ENCODE measurements at regions not wholly inside any gene's neighbourhood (a gene's known extent, or its start where the extent isn't known, plus 50 kb on each side); places are given as distances from the start of the nearest gene placed in this dataset.

DNA sequence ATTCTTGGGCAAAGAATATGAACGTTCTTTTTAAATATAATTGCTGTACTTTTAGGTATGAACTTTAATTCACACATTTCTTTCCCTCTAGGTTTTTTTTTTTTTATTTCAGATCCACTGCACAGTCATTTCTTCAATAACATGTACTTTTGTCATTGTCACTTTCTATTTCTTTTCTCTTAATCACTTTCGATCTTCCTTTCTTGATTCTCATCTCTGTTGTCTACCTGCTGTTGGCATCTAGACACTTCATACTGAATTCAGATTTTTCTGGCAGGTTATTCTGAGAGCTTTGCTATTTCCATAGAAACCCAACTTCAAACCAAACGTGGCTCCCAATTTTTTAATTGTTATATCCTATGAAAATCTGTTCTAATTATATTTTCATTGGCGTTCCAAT, 211.7 kb upstream of the KLF6 start:
- TF ChIP-seq, protein P1, sequence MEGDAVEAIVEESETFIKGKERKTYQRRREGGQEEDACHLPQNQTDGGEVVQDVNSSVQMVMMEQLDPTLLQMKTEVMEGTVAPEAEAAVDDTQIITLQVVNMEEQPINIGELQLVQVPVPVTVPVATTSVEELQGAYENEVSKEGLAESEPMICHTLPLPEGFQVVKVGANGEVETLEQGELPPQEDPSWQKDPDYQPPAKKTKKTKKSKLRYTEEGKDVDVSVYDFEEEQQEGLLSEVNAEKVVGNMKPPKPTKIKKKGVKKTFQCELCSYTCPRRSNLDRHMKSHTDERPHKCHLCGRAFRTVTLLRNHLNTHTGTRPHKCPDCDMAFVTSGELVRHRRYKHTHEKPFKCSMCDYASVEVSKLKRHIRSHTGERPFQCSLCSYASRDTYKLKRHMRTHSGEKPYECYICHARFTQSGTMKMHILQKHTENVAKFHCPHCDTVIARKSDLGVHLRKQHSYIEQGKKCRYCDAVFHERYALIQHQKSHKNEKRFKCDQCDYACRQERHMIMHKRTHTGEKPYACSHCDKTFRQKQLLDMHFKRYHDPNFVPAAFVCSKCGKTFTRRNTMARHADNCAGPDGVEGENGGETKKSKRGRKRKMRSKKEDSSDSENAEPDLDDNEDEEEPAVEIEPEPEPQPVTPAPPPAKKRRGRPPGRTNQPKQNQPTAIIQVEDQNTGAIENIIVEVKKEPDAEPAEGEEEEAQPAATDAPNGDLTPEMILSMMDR (IDR thresholded peaks at IDR 0.05; ENCODE audit: insufficient read depth in 1 of 2, low read depth in 1 of 2, low read length in 1 of 2, severe bottlenecking in 1 of 2, unreplicated experiment in 1 of 2), result no peak
- no TSS peak for BruUV-seq (replicated peaks)
- Mint-ChIP-seq H3K9me3 (ENCODE audit: unreplicated experiment) (peaks cover 16% of the 10 kb centered on the region), H3K27ac (ENCODE audit: unreplicated experiment) (no peak overlapping the region), H3K4me3 (ENCODE audit: unreplicated experiment) (no peak overlapping the region), H3K27me3 (ENCODE audit: insufficient read depth, unreplicated experiment) (no peaks in the 10 kb centered on the region), H3K36me3 (ENCODE audit: insufficient read depth, unreplicated experiment) (no peaks in the 10 kb centered on the region), H3K4me1 (ENCODE audit: low read depth, unreplicated experiment) (peaks cover 4% of the 10 kb centered on the region)
- no peak for DNase-seq
- POLR2A ChIA-PET, result no interaction called here
- intact Hi-C loops (cut with micrococcal nuclease; ENCODE audit: unreplicated experiment), result no loop called here
- H3K4me3 ChIP-seq (ENCODE audit: low read depth, low read length), result no peak overlapping the region
- no peaks in the 10 kb centered on the region for H3K27me3 ChIP-seq (replicated peaks; ENCODE audit: control insufficient read depth, insufficient read depth, low read length)
- H3K9me3 ChIP-seq, result peaks cover 10% of the 10 kb centered on the region
- no peaks in the 10 kb centered on the region for H3K36me3 ChIP-seq (ENCODE audit: control insufficient read depth, insufficient read depth, low read length)
- no peaks in the 10 kb centered on the region for H3K4me1 ChIP-seq
- CTCF ChIA-PET, result no interaction called here

DNA sequence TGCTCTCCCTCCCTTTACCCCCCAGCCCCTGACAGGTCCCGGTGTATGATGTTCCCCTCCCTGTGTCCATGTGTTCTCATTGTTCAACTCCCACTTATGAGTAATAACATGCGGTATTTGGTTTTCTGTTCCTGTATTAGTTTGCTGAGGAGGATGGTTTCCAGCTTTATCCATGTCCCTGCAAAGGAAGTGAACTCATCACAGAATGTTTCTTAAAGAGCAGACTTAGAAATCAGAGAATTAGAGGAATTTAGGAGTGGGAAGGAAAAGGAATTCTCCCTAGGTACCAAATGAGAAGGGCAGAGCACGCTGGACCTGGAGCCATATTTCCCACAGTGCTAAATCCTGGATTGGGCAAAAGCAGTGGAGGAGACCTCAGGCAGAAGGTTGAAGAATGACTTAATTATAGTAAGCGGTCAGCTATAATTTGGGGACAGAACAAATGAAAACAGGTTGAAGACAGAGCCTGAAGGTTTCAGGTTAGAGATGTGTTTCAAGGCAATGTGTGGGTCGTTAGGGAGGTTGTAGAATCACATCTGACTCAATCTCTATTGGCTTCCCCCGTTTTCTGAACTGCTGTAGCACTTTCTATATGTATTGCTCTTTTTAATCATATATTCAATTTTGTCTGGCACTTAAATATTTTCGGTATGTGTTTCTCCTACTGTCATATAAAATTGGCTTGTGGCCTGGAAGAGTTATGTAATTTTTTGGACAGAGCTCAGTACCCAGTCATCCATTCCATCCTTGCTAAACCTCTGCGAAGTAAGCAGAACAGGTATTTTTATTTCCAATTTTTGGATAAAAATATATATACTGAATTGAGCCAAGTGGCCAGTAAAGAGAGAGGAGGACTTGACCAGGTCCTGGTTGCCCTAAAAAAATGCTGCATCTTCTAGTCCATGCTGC, 210.5 kb upstream of the KLF6 start:
- Mint-ChIP-seq H3K27me3 (ENCODE audit: insufficient read depth, unreplicated experiment) (no peaks in the 10 kb centered on the region), H3K4me3 (ENCODE audit: unreplicated experiment) (no peak overlapping the region), H3K9me3 (ENCODE audit: unreplicated experiment) (peaks cover 9% of the 10 kb centered on the region), H3K36me3 (ENCODE audit: insufficient read depth, unreplicated experiment) (no peaks in the 10 kb centered on the region), H3K4me1 (ENCODE audit: low read depth, unreplicated experiment) (peaks cover 7% of the 10 kb centered on the region), H3K27ac (ENCODE audit: unreplicated experiment) (no peak overlapping the region)
- peaks cover 9% of the 10 kb centered on the region for H3K9me3 ChIP-seq
- H3K4me3 ChIP-seq (ENCODE audit: low read depth, low read length), result no peak overlapping the region
- no peaks in the 10 kb centered on the region for H3K27me3 ChIP-seq (replicated peaks; ENCODE audit: control insufficient read depth, insufficient read depth, low read length)
- no TSS peak for BruUV-seq (replicated peaks)
- no peaks in the 10 kb centered on the region for H3K4me1 ChIP-seq
- no peaks in the 10 kb centered on the region for H3K36me3 ChIP-seq (ENCODE audit: control insufficient read depth, insufficient read depth, low read length)
- ChIA-PET POLR2A (no interaction called here), CTCF (no interaction called here)
- DNase-seq, result no peak
- TF ChIP-seq, protein P1 (IDR thresholded peaks at IDR 0.05; ENCODE audit: insufficient read depth in 1 of 2, low read depth in 1 of 2, low read length in 1 of 2, severe bottlenecking in 1 of 2, unreplicated experiment in 1 of 2), result no peak
- intact Hi-C loops (cut with micrococcal nuclease; ENCODE audit: unreplicated experiment), result no loop called here

DNA sequence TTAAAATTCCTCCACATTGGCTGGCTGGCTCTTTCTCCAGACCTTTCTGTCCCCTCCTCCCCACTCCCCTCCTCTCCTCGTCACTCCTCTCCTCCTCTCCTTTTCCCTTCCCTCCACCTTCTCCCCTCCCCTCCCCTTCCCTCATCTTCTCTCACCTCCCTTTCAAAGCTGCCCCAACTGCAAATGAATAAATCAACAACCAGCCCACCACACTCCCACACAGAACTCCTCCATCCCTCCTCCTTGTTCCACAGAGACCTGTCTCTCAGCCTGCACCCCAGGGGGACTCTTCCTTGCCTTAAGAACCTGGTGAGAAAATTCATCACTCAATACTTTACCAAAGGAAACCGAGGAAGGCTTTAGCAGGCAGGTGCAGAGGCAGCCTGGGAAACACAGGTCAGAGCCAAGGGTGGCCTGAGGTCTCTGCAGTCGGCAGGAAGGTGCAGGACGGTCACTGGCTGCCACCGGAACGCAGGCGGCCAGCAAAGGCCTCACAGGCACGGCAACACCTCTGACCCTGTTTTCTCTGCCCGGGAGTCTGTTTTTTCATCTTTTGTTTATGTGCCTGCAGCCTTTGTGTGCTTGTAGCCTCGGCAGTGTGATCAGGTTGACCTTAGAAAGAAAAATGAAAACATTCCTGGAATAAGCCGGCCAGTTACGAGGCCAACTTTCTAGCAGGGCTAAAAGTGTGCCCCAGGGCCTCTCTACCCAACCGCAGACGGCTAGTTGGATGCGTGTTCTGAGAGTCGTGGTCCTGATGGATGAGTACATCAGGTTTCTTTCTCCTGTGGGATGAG, 207.6 kb upstream of the KLF6 start:
- intact Hi-C loops (cut with micrococcal nuclease; ENCODE audit: unreplicated experiment), result no loop called here
- no peak for DNase-seq
- TF ChIP-seq, protein P1 (IDR thresholded peaks at IDR 0.05; ENCODE audit: insufficient read depth in 1 of 2, low read depth in 1 of 2, low read length in 1 of 2, severe bottlenecking in 1 of 2, unreplicated experiment in 1 of 2), result no peak
- Histone ChIP-seq H3K4me1 (peaks cover 3% of the 10 kb centered on the region), H3K27me3 (replicated peaks; ENCODE audit: control insufficient read depth, insufficient read depth, low read length) (no peaks in the 10 kb centered on the region), H3K9me3 (no peaks in the 10 kb centered on the region), H3K36me3 (ENCODE audit: control insufficient read depth, insufficient read depth, low read length) (no peaks in the 10 kb centered on the region), H3K4me3 (ENCODE audit: low read depth, low read length) (no peak overlapping the region)
- POLR2A ChIA-PET, result interaction anchor here (0.8 kb wide), 1 partner anchor 141 kb away, joined by 3 read pairs; no protein-coding TSS in a partner anchor
- no peaks in the 10 kb centered on the region for H3K27me3 Mint-ChIP-seq (ENCODE audit: insufficient read depth, unreplicated experiment)
- H3K4me3 Mint-ChIP-seq (ENCODE audit: unreplicated experiment), result peak overlapping the region; percentile 22
- CTCF ChIA-PET, result no interaction called here
- H3K9me3 Mint-ChIP-seq (ENCODE audit: unreplicated experiment), result no peaks in the 10 kb centered on the region
- no peaks in the 10 kb centered on the region for H3K36me3 Mint-ChIP-seq (ENCODE audit: insufficient read depth, unreplicated experiment)
- H3K4me1 Mint-ChIP-seq (ENCODE audit: low read depth, unreplicated experiment), result peaks cover 10% of the 10 kb centered on the region
- H3K27ac Mint-ChIP-seq (ENCODE audit: unreplicated experiment), result no peak overlapping the region
- no TSS peak for BruUV-seq (replicated peaks)
